ENCODE measurements at regions not wholly inside any gene's neighbourhood (a gene's known extent, or its start where the extent isn't known, plus 50 kb on each side); places are given as distances from the start of the nearest gene placed in this dataset.

GRCh38 chr4:136742333-136742732 lies 790.0 kb downstream of the PCDH18 start:
- H4K91ac ChIP-seq (ENCODE audit: low read length), result no peak overlapping the region
- no peak overlapping the region for H2BK5ac ChIP-seq (ENCODE audit: low read depth, low read length, poor library complexity, severe bottlenecking)
- H3K9ac ChIP-seq (ENCODE audit: low read length), result peak overlapping the region; percentile 27

GRCh38 chr4:136741468-136741867 lies 790.8 kb downstream of the PCDH18 start:
- H3K4me1 ChIP-seq (ENCODE audit: control insufficient read depth, insufficient read depth, low read depth, low read length), result no peaks in the 10 kb centered on the region
- H4K8ac ChIP-seq (ENCODE audit: low read length), result peak overlapping the region; percentile 54
- no peak overlapping the region for H3K18ac ChIP-seq (ENCODE audit: low read depth in 1 of 2, low read length in 2 of 2)
- H2BK15ac ChIP-seq (ENCODE audit: low read depth, poor library complexity, severe bottlenecking), result no peak overlapping the region
- H3K23ac ChIP-seq (ENCODE audit: low read length in 2 of 2), result no peak overlapping the region
- no peak overlapping the region for H2AFZ ChIP-seq (ENCODE audit: low read depth, low read length)
- no peak overlapping the region for H2AK5ac ChIP-seq (ENCODE audit: low read length, severe bottlenecking)
- no peaks in the 10 kb centered on the region for H3K27me3 ChIP-seq (ENCODE audit: control insufficient read depth in 1 of 2, insufficient read depth in 1 of 2, low read length in 2 of 2)
- H3K4ac ChIP-seq (ENCODE audit: low read depth in 1 of 2, low read length in 2 of 2), result no peak overlapping the region
- WGBS, result 67% methylated on average over 1 of the region's 2 CpGs
- no peak overlapping the region for H2BK120ac ChIP-seq (ENCODE audit: low read depth, low read length)
- no peak overlapping the region for H3K4me3 ChIP-seq (ENCODE audit: insufficient read depth in 1 of 2, low read depth in 1 of 2, low read length in 2 of 2)
- no peaks in the 10 kb centered on the region for H3K36me3 ChIP-seq (ENCODE audit: control insufficient read depth in 1 of 2, insufficient read depth in 2 of 2, low read depth in 1 of 2, low read length in 2 of 2)
- DNase-seq, result peak; percentile 55
- H3K14ac ChIP-seq (ENCODE audit: low read length in 2 of 2), result no peak overlapping the region
- H2BK12ac ChIP-seq (ENCODE audit: low read length in 2 of 2), result peak overlapping the region in 1 of 2 experiments; percentile 77
- no peak overlapping the region for H2BK5ac ChIP-seq (ENCODE audit: low read depth, low read length, poor library complexity, severe bottlenecking)
- no peak overlapping the region for H3K27ac ChIP-seq (ENCODE audit: low read length, poor library complexity, severe bottlenecking)
- H3K9me3 ChIP-seq (ENCODE audit: control insufficient read depth, low read length), result peaks cover 18% of the 10 kb centered on the region
- H3K4me2 ChIP-seq (ENCODE audit: low read length, poor library complexity, severe bottlenecking), result no peak overlapping the region
- no peaks in the 10 kb centered on the region for H3K79me1 ChIP-seq (replicated peaks; ENCODE audit: low read length, poor library complexity, severe bottlenecking)
- no peak overlapping the region for H4K91ac ChIP-seq (ENCODE audit: low read length)
- no peak overlapping the region for H3K9ac ChIP-seq (ENCODE audit: low read length)

More at GRCh38 chr4:136742333-136742732, 790.0 kb downstream of the PCDH18 start:
- Histone ChIP-seq H4K8ac (ENCODE audit: low read length) (no peak overlapping the region), H2BK15ac (ENCODE audit: low read depth, poor library complexity, severe bottlenecking) (no peak overlapping the region), H2AK5ac (ENCODE audit: low read length, severe bottlenecking) (no peak overlapping the region), H3K4me2 (ENCODE audit: low read length, poor library complexity, severe bottlenecking) (no peak overlapping the region), H3K79me1 (replicated peaks; ENCODE audit: low read length, poor library complexity, severe bottlenecking) (no peaks in the 10 kb centered on the region), H3K9me3 (ENCODE audit: control insufficient read depth, low read length) (peaks cover 18% of the 10 kb centered on the region), H3K14ac (ENCODE audit: low read length in 2 of 2) (no peak overlapping the region), H3K4me1 (ENCODE audit: control insufficient read depth, insufficient read depth, low read depth, low read length) (no peaks in the 10 kb centered on the region), H3K4me3 (ENCODE audit: insufficient read depth in 1 of 2, low read depth in 1 of 2, low read length in 2 of 2) (no peak overlapping the region), H3K18ac (ENCODE audit: low read depth in 1 of 2, low read length in 2 of 2) (no peak overlapping the region), H3K27me3 (ENCODE audit: control insufficient read depth in 1 of 2, insufficient read depth in 1 of 2, low read length in 2 of 2) (no peaks in the 10 kb centered on the region), H2AFZ (ENCODE audit: low read depth, low read length) (no peak overlapping the region), H3K23ac (ENCODE audit: low read length in 2 of 2) (no peak overlapping the region), H3K27ac (ENCODE audit: low read length, poor library complexity, severe bottlenecking) (no peak overlapping the region), H2BK12ac (ENCODE audit: low read length in 2 of 2) (peak overlapping the region in 1 of 2 experiments; percentile 77), H2BK120ac (ENCODE audit: low read depth, low read length) (no peak overlapping the region), H3K36me3 (ENCODE audit: control insufficient read depth in 1 of 2, insufficient read depth in 2 of 2, low read depth in 1 of 2, low read length in 2 of 2) (no peaks in the 10 kb centered on the region), H3K4ac (ENCODE audit: low read depth in 1 of 2, low read length in 2 of 2) (no peak overlapping the region)
- peak; percentile 34 for DNase-seq
- 26% methylated on average over 2 of the region's 3 CpGs for WGBS

GRCh38 chr4:136740326-136740725 lies 792.0 kb downstream of the PCDH18 start:
- Histone ChIP-seq H3K36me3 (ENCODE audit: control insufficient read depth in 1 of 2, insufficient read depth in 2 of 2, low read depth in 1 of 2, low read length in 2 of 2) (no peaks in the 10 kb centered on the region), H3K4me2 (ENCODE audit: low read length, poor library complexity, severe bottlenecking) (no peak overlapping the region), H3K18ac (ENCODE audit: low read depth in 1 of 2, low read length in 2 of 2) (no peak overlapping the region), H4K8ac (ENCODE audit: low read length) (no peak overlapping the region), H3K27me3 (ENCODE audit: control insufficient read depth in 1 of 2, insufficient read depth in 1 of 2, low read length in 2 of 2) (no peaks in the 10 kb centered on the region), H3K4me1 (ENCODE audit: control insufficient read depth, insufficient read depth, low read depth, low read length) (no peaks in the 10 kb centered on the region), H3K9ac (ENCODE audit: low read length) (no peak overlapping the region), H4K91ac (ENCODE audit: low read length) (no peak overlapping the region), H2BK12ac (ENCODE audit: low read length in 2 of 2) (no peak overlapping the region), H3K4ac (ENCODE audit: low read depth in 1 of 2, low read length in 2 of 2) (no peak overlapping the region), H2AK5ac (ENCODE audit: low read length, severe bottlenecking) (no peak overlapping the region), H3K79me1 (replicated peaks; ENCODE audit: low read length, poor library complexity, severe bottlenecking) (no peaks in the 10 kb centered on the region), H3K27ac (ENCODE audit: low read length, poor library complexity, severe bottlenecking) (no peak overlapping the region), H3K23ac (ENCODE audit: low read length in 2 of 2) (no peak overlapping the region), H2BK120ac (ENCODE audit: low read depth, low read length) (no peak overlapping the region), H3K14ac (ENCODE audit: low read length in 2 of 2) (no peak overlapping the region), H2BK15ac (ENCODE audit: low read depth, poor library complexity, severe bottlenecking) (no peak overlapping the region), H3K9me3 (ENCODE audit: control insufficient read depth, low read length) (peaks cover 17% of the 10 kb centered on the region), H2BK5ac (ENCODE audit: low read depth, low read length, poor library complexity, severe bottlenecking) (no peak overlapping the region), H2AFZ (ENCODE audit: low read depth, low read length) (no peak overlapping the region), H3K4me3 (ENCODE audit: insufficient read depth in 1 of 2, low read depth in 1 of 2, low read length in 2 of 2) (no peak overlapping the region)
- no peak for DNase-seq
- WGBS, result 100% methylated on average over 2 of the region's 4 CpGs

- H3K4ac ChIP-seq (ENCODE audit: low read depth in 1 of 2, low read length in 2 of 2), result no peak overlapping the region
- H3K23ac ChIP-seq (ENCODE audit: low read length in 2 of 2), result no peak overlapping the region
- DNase-seq, result no peak
- H3K27me3 ChIP-seq (ENCODE audit: control insufficient read depth in 1 of 2, insufficient read depth in 1 of 2, low read length in 2 of 2), result no peaks in the 10 kb centered on the region
- no peaks in the 10 kb centered on the region for H3K4me1 ChIP-seq (ENCODE audit: control insufficient read depth, insufficient read depth, low read depth, low read length)
- no peak overlapping the region for H4K8ac ChIP-seq (ENCODE audit: low read length)
- H3K27ac ChIP-seq (ENCODE audit: low read length, poor library complexity, severe bottlenecking), result no peak overlapping the region
- H3K9ac ChIP-seq (ENCODE audit: low read length), result no peak overlapping the region
- H2BK12ac ChIP-seq (ENCODE audit: low read length in 2 of 2), result no peak overlapping the region
- no peak overlapping the region for H3K14ac ChIP-seq (ENCODE audit: low read length in 2 of 2)
- no peak overlapping the region for H3K18ac ChIP-seq (ENCODE audit: low read depth in 1 of 2, low read length in 2 of 2)
- H2BK120ac ChIP-seq (ENCODE audit: low read depth, low read length), result no peak overlapping the region
- H2BK15ac ChIP-seq (ENCODE audit: low read depth, poor library complexity, severe bottlenecking), result no peak overlapping the region
- H3K9me3 ChIP-seq (ENCODE audit: control insufficient read depth, low read length), result no peaks in the 10 kb centered on the region
- no peak overlapping the region for H2AK5ac ChIP-seq (ENCODE audit: low read length, severe bottlenecking)
- no peak overlapping the region for H4K91ac ChIP-seq (ENCODE audit: low read length)
- H3K79me1 ChIP-seq (replicated peaks; ENCODE audit: low read length, poor library complexity, severe bottlenecking), result no peaks in the 10 kb centered on the region
- no peak overlapping the region for H2BK5ac ChIP-seq (ENCODE audit: low read depth, low read length, poor library complexity, severe bottlenecking)
- H3K4me2 ChIP-seq (ENCODE audit: low read length, poor library complexity, severe bottlenecking), result no peak overlapping the region
- H3K36me3 ChIP-seq (ENCODE audit: control insufficient read depth in 1 of 2, insufficient read depth in 2 of 2, low read depth in 1 of 2, low read length in 2 of 2), result no peaks in the 10 kb centered on the region
- H2AFZ ChIP-seq (ENCODE audit: low read depth, low read length), result no peak overlapping the region
- no peak overlapping the region for H3K4me3 ChIP-seq (ENCODE audit: insufficient read depth in 1 of 2, low read depth in 1 of 2, low read length in 2 of 2)
These were observed 795.2 kb downstream of the PCDH18 start for GRCh38 chr4:136737066-136737465.
